Prostate gland (tissue), 2 donors: ENCODE measurements at regions not wholly inside any gene's neighbourhood (a gene's known extent, or its start where the extent isn't known, plus 50 kb on each side); places are given as distances from the start of the nearest gene placed in this dataset.

Experiments
- POLR2A ChIP-seq: fragments of 450-650 bp; IDR thresholded peaks from one replicate; pipeline ENCODE4 v1.6.1; 2016; ENCODE audit warnings: antibody characterized with exemption, mild to moderate bottlenecking
- TF ChIP-seq, protein P1 (sequence below), 4 experiments: fragments of 200-600 bp in 2 of 4; fragments of 450-650 bp in 2 of 4; sonication (generic) in 2 of 4; IDR thresholded peaks; 1 replicate in 3 of 4; 2 replicates in 1 of 4; pipeline ENCODE4 v1.5.1; 2016 to 2019; ENCODE audit warnings: antibody characterized with exemption in 4 of 4, mild to moderate bottlenecking in 2 of 4, moderate library complexity in 2 of 4

DNA sequence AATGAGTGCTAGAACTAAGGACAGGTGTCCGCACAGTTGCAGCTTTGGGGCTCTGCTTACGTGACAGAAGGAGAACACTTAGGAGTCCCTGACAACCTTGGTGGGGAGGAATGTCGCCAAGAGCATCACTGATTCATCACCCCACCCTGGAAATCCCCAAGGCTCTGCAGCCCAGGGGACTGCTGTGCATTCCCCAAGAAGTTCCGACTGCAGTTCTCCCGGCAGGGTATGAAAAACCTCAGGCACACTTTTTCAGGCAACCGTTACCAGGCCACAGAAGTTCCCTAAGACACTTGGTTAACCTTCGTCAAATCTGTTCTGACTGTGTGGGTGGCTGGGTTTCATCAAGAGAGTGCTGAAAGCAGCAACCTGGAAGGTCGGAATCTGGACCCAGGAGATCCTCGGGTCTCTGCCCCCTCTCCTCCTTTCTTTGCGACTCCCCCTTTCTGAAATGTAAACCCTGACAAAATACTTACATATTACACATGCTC, 192.1 kb upstream of the CXCR4 start:
- TF ChIP-seq, protein P1, sequence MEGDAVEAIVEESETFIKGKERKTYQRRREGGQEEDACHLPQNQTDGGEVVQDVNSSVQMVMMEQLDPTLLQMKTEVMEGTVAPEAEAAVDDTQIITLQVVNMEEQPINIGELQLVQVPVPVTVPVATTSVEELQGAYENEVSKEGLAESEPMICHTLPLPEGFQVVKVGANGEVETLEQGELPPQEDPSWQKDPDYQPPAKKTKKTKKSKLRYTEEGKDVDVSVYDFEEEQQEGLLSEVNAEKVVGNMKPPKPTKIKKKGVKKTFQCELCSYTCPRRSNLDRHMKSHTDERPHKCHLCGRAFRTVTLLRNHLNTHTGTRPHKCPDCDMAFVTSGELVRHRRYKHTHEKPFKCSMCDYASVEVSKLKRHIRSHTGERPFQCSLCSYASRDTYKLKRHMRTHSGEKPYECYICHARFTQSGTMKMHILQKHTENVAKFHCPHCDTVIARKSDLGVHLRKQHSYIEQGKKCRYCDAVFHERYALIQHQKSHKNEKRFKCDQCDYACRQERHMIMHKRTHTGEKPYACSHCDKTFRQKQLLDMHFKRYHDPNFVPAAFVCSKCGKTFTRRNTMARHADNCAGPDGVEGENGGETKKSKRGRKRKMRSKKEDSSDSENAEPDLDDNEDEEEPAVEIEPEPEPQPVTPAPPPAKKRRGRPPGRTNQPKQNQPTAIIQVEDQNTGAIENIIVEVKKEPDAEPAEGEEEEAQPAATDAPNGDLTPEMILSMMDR (IDR thresholded peaks at IDR 0.05), result no peak
- no peak for TF ChIP-seq POLR2A
